Parathyroid adenoma (tissue), 2 donors: ENCODE measurements at regions not wholly inside any gene's neighbourhood (a gene's known extent, or its start where the extent isn't known, plus 50 kb on each side); places are given as distances from the start of the nearest gene placed in this dataset.

ENCODE experiments used
- H2AFZ ChIP-seq: fragments of 300-600 bp; sonication (generic); one replicate; pipeline ENCODE4 v1.7.0; 2017; ENCODE audit warnings: antibody characterized with exemption, mild to moderate bottlenecking
- H3K27ac ChIP-seq: fragments of 300-600 bp; sonication (generic); one replicate; pipeline ENCODE4 v1.7.0; 2017
- H3K27me3 ChIP-seq: fragments of 300-600 bp; sonication (generic); one replicate; pipeline ENCODE4 v1.7.0; 2017; ENCODE audit warnings: low read length; ENCODE audit not compliant: control insufficient read depth, insufficient read depth
- H3K36me3 ChIP-seq: fragments of 300-600 bp; sonication (generic); one replicate; pipeline ENCODE4 v1.7.0; 2017; ENCODE audit warnings: low read length; ENCODE audit not compliant: control insufficient read depth, insufficient read depth
- H3K4me1 ChIP-seq: fragments of 300-600 bp; sonication (generic); one replicate; pipeline ENCODE4 v1.7.0; 2017; ENCODE audit warnings: control low read depth
- H3K4me2 ChIP-seq: fragments of 300-600 bp; sonication (generic); one replicate; pipeline ENCODE4 v1.7.0; 2017; ENCODE audit warnings: low read length
- H3K4me3 ChIP-seq: fragments of 300-600 bp; sonication (generic); one replicate; pipeline ENCODE4 v1.7.0; 2017; ENCODE audit warnings: low read depth, low read length
- H3K79me2 ChIP-seq: fragments of 300-600 bp; sonication (generic); one replicate; pipeline ENCODE4 v1.7.0; 2017; ENCODE audit warnings: control low read depth
- H3K9ac ChIP-seq: fragments of 300-600 bp; sonication (generic); one replicate; pipeline ENCODE4 v1.7.0; 2017; ENCODE audit warnings: mild to moderate bottlenecking
- H3K9me3 ChIP-seq: fragments of 300-600 bp; sonication (generic); one replicate; pipeline ENCODE4 v1.7.0; 2017; ENCODE audit warnings: low read length; ENCODE audit not compliant: control insufficient read depth
- CTCF ChIP-seq: fragments of 300-600 bp; sonication (generic); IDR thresholded peaks from one replicate; pipeline ENCODE4 v1.7.0; 2017; ENCODE audit warnings: antibody characterized with exemption, mild to moderate bottlenecking
- donor health status: primary hyperparathyroidism.

GRCh38 chr20:24206995-24207394 is 218.4 kb upstream of the GGTLC1 start:
- Histone ChIP-seq H3K27me3 (no peaks in the 10 kb centered on the region), H3K9ac (no peak overlapping the region), H3K4me2 (no peak overlapping the region), H3K4me1 (no peaks in the 10 kb centered on the region), H3K27ac (no peak overlapping the region), H3K4me3 (no peak overlapping the region), H3K9me3 (no peaks in the 10 kb centered on the region), H3K36me3 (no peaks in the 10 kb centered on the region), H2AFZ (no peak overlapping the region), H3K79me2 (no peaks in the 10 kb centered on the region)
- TF ChIP-seq CTCF: no peak

GRCh38 chr20:24203526-24204183 is 215.1 kb upstream of the GGTLC1 start:
- Histone ChIP-seq H2AFZ (no peak overlapping the region), H3K79me2 (no peaks in the 10 kb centered on the region), H3K9ac (no peak overlapping the region), H3K4me3 (no peak overlapping the region), H3K4me1 (no peaks in the 10 kb centered on the region), H3K4me2 (no peak overlapping the region), H3K27ac (no peak overlapping the region), H3K27me3 (no peaks in the 10 kb centered on the region), H3K9me3 (no peaks in the 10 kb centered on the region), H3K36me3 (no peaks in the 10 kb centered on the region)
- no peak for TF ChIP-seq CTCF

GRCh38 chr20:24199501-24199900 is 210.9 kb upstream of the GGTLC1 start:
- H3K4me2 ChIP-seq: no peak overlapping the region
- H3K9ac ChIP-seq: no peak overlapping the region
- no peaks in the 10 kb centered on the region for H3K36me3 ChIP-seq
- H3K79me2 ChIP-seq: no peaks in the 10 kb centered on the region
- no peaks in the 10 kb centered on the region for H3K4me1 ChIP-seq
- H3K27ac ChIP-seq: no peak overlapping the region
- H2AFZ ChIP-seq: no peak overlapping the region
- no peak overlapping the region for H3K4me3 ChIP-seq
- no peaks in the 10 kb centered on the region for H3K27me3 ChIP-seq
- TF ChIP-seq CTCF: no peak
- H3K9me3 ChIP-seq: no peaks in the 10 kb centered on the region

DNA sequence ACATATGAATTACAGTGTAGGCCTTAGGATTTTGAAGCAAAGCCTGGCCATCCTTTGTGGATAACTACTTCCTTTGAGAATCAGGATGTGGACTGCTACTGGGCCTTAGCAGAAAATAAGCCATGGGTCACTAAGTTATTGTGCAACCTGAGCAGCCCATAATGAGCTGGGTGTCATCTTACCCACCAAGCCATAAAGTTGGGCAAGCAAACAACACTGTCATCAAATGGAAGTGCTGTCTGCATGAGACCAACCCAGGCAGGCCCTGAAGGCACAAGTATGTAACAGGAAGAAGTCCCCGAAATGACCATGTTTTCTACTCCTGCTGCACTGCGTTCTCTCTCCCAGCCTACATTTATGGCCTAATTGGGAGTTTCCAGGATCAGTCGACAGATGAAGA is 205.6 kb upstream of the GGTLC1 start:
- Histone ChIP-seq H3K27me3 (no peaks in the 10 kb centered on the region), H3K79me2 (no peaks in the 10 kb centered on the region), H3K4me1 (no peaks in the 10 kb centered on the region), H3K9ac (no peak overlapping the region), H3K27ac (no peak overlapping the region), H3K4me3 (no peak overlapping the region), H3K9me3 (no peaks in the 10 kb centered on the region), H2AFZ (no peak overlapping the region), H3K36me3 (no peaks in the 10 kb centered on the region), H3K4me2 (no peak overlapping the region)
- no peak for TF ChIP-seq CTCF

DNA sequence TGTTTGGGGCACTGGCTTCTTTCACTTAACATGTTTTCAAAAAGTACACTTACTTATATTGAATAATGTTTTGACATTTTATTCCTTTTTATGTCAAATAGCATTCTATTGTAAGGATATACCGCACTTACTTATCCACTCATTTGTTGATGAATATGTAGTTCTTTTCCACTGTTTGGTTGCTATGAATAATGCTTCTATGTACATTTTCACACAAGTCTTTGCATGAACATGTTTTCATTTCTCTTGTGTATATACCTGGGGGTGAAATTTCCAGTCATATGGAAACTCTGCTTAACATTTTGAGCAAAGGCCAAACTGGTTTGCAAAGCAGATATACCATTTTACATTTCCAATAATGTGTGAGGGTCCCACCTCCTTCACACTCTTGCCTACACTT is 202.3 kb upstream of the GGTLC1 start:
- H3K4me1 ChIP-seq: no peaks in the 10 kb centered on the region
- no peaks in the 10 kb centered on the region for H3K79me2 ChIP-seq
- H3K9me3 ChIP-seq: no peaks in the 10 kb centered on the region
- H3K27ac ChIP-seq: no peak overlapping the region
- no peak overlapping the region for H3K9ac ChIP-seq
- no peak for TF ChIP-seq CTCF
- no peak overlapping the region for H2AFZ ChIP-seq
- no peaks in the 10 kb centered on the region for H3K36me3 ChIP-seq
- no peaks in the 10 kb centered on the region for H3K27me3 ChIP-seq
- no peak overlapping the region for H3K4me2 ChIP-seq
- no peak overlapping the region for H3K4me3 ChIP-seq
